IMR-90 (cell line): ENCODE measurements at regions not wholly inside any gene's neighbourhood (a gene's known extent, or its start where the extent isn't known, plus 50 kb on each side); places are given as distances from the start of the nearest gene placed in this dataset.

Experiments
- ATAC-seq: fragments of 200-7000 bp; cut with Tn5 transposase; 2 replicates; pipeline ENCODE4 v1.9.1; 2020; ENCODE audit warnings: low read depth, mild to moderate bottlenecking, moderate library complexity
- BruUV-seq: library from RNA; stranded (reverse); fragments of 400-500 nt; replicated peaks from 2 replicates; lab custom pipeline; 2021; lab: Mats Ljungman, UMichigan
- CTCF ChIA-PET: fragments of 300-600 bp; formaldehyde crosslinking; extraction: SDS; loops from one replicate; lab custom pipeline; 2021; ENCODE audit warnings: antibody characterized with exemption; lab: Yijun Ruan, JAX
- POLR2A ChIA-PET: fragments of 300-600 bp; sonication (Branson Sonifier 250); formaldehyde crosslinking; loops from one replicate; lab custom pipeline; 2022; ENCODE audit warnings: antibody characterized with exemption; ENCODE audit not compliant: unreplicated experiment; lab: Charles Lee
- DNase-seq: peaks from one replicate; pipeline ENCODE4 v3.0.0; 2013
- H2AFZ ChIP-seq: replicated peaks from 2 replicates; pipeline ENCODE3; 2013; ENCODE audit warnings: low read length, mild to moderate bottlenecking; ENCODE audit not compliant: poor library complexity
- H2AK5ac ChIP-seq: 2 replicates; pipeline ENCODE4 v1.6.1; 2013; ENCODE audit warnings: low read depth, low read length, inconsistent platforms
- H2AK9ac ChIP-seq: replicated peaks from 2 replicates; pipeline ENCODE3; 2013; ENCODE audit warnings: mild to moderate bottlenecking, low read depth, low read length, moderate library complexity; ENCODE audit not compliant: poor library complexity
- H2BK120ac ChIP-seq: 2 replicates; pipeline ENCODE4 v1.6.1; 2013; ENCODE audit warnings: low read depth, low read length, inconsistent platforms
- H2BK15ac ChIP-seq: 3 replicates; pipeline ENCODE4 v1.6.1; 2013; ENCODE audit warnings: low read depth, low read length, inconsistent platforms
- H2BK20ac ChIP-seq: 2 replicates; pipeline ENCODE4 v1.6.1; 2013; ENCODE audit warnings: low read depth, mild to moderate bottlenecking, inconsistent platforms, low read length, moderate library complexity
- H2BK5ac ChIP-seq: 2 replicates; pipeline ENCODE4 v1.6.1; 2013; ENCODE audit warnings: mild to moderate bottlenecking, low read depth, low read length, inconsistent platforms; ENCODE audit not compliant: poor library complexity, severe bottlenecking
- H3K14ac ChIP-seq: replicated peaks from 2 replicates; pipeline ENCODE4 v1.6.1; 2013; ENCODE audit warnings: low read depth, low read length, inconsistent platforms
- H3K18ac ChIP-seq: 2 replicates; pipeline ENCODE4 v1.6.1; 2013; ENCODE audit warnings: low read depth, low read length, control low read depth
- H3K23ac ChIP-seq: 2 replicates; pipeline ENCODE4 v1.6.1; 2013; ENCODE audit warnings: low read depth, low read length, inconsistent platforms
- H3K27ac ChIP-seq: 2 replicates; pipeline ENCODE4 v1.5.1; 2013; ENCODE audit warnings: mild to moderate bottlenecking, control low read depth, low read length; ENCODE audit not compliant: insufficient read depth
- H3K27me3 ChIP-seq: 2 replicates; pipeline ENCODE4 v1.6.1; 2013; ENCODE audit warnings: low read length; ENCODE audit not compliant: control insufficient read depth, insufficient read depth
- H3K36me3 ChIP-seq: 2 replicates; pipeline ENCODE4 v1.6.1; 2013; ENCODE audit warnings: low read length, mixed read lengths; ENCODE audit not compliant: control insufficient read depth, insufficient read depth
- H3K4ac ChIP-seq: 2 replicates; pipeline ENCODE4 v1.6.1; 2013; ENCODE audit warnings: low read depth, low read length, inconsistent platforms
- H3K4me1 ChIP-seq: 2 replicates; pipeline ENCODE4 v1.6.1; 2013; ENCODE audit warnings: low read length, mixed read lengths; ENCODE audit not compliant: control insufficient read depth, insufficient read depth
- H3K4me2 ChIP-seq: 2 replicates; pipeline ENCODE4 v1.6.1; 2013; ENCODE audit warnings: low read depth, mild to moderate bottlenecking, control low read depth, low read length, moderate library complexity
- H3K4me3 ChIP-seq: 2 replicates; pipeline ENCODE4 v1.5.1; 2013; ENCODE audit warnings: low read depth, mild to moderate bottlenecking, control low read depth, low read length, moderate library complexity; ENCODE audit not compliant: insufficient read depth
- H3K56ac ChIP-seq: 2 replicates; pipeline ENCODE4 v1.6.1; 2013; ENCODE audit warnings: low read length, inconsistent platforms; ENCODE audit not compliant: insufficient read depth; ENCODE audit errors: extremely low read depth
- H3K79me1 ChIP-seq, 2 experiments: 2 replicates each; pipeline ENCODE4 v1.6.1; 2013; ENCODE audit warnings: low read length in 2 of 2, inconsistent platforms in 1 of 2, low read depth in 1 of 2
- H3K9ac ChIP-seq: 2 replicates; pipeline ENCODE4 v1.6.1; 2013; ENCODE audit warnings: low read depth, low read length, control low read depth
- H3K9me1 ChIP-seq: 2 replicates; pipeline ENCODE4 v1.6.1; 2013; ENCODE audit warnings: low read length, inconsistent platforms; ENCODE audit not compliant: insufficient read depth
- H3K9me3 ChIP-seq: 2 replicates; pipeline ENCODE4 v1.6.1; 2013; ENCODE audit warnings: low read length; ENCODE audit not compliant: control insufficient read depth, insufficient read depth
- H4K20me1 ChIP-seq: 2 replicates; pipeline ENCODE4 v1.6.1; 2013; ENCODE audit warnings: low read length, inconsistent platforms; ENCODE audit not compliant: insufficient read depth
- H4K5ac ChIP-seq: 2 replicates; pipeline ENCODE4 v1.6.1; 2013; ENCODE audit warnings: mild to moderate bottlenecking, low read depth, low read length, control low read depth
- H4K8ac ChIP-seq, 2 experiments: 2 replicates each; pipeline ENCODE4 v1.6.1; 2013; ENCODE audit warnings: low read depth in 2 of 2, low read length in 2 of 2, control low read depth in 1 of 2, inconsistent platforms in 1 of 2
- H4K91ac ChIP-seq: 2 replicates; pipeline ENCODE4 v1.6.1; 2013; ENCODE audit warnings: low read depth, low read length, inconsistent platforms; ENCODE audit not compliant: insufficient read depth
- BHLHE40 ChIP-seq: fragments of 150-350 bp; IDR thresholded peaks from 2 replicates; pipeline ENCODE4 v1.6.1; 2016; ENCODE audit warnings: mild to moderate bottlenecking, low read depth, low read length
- CEBPB ChIP-seq: IDR thresholded peaks from 2 replicates; pipeline ENCODE4 v1.6.1; 2012; ENCODE audit warnings: low read depth, low read length, improper control_type of control experiment
- CHD1 ChIP-seq: IDR thresholded peaks from 2 replicates; pipeline ENCODE4 v1.6.1; 2012; ENCODE audit warnings: low read depth, low read length, improper control_type of control experiment
- FOS ChIP-seq: fragments of 150-350 bp; IDR thresholded peaks from 2 replicates; pipeline ENCODE4 v1.6.1; 2016; ENCODE audit warnings: low read depth, low read length
- MAFK ChIP-seq: IDR thresholded peaks from 2 replicates; pipeline ENCODE4 v1.6.1; 2012; ENCODE audit warnings: low read depth, low read length, improper control_type of control experiment
- MAZ ChIP-seq: IDR thresholded peaks from 2 replicates; pipeline ENCODE4 v1.6.1; 2012; ENCODE audit warnings: low read depth, mild to moderate bottlenecking, low read length, improper control_type of control experiment, moderate library complexity, borderline replicate concordance
- MXI1 ChIP-seq: IDR thresholded peaks from 2 replicates; pipeline ENCODE4 v1.6.1; 2012; ENCODE audit warnings: low read depth, mild to moderate bottlenecking, low read length, moderate library complexity, borderline replicate concordance
- NFE2L2 ChIP-seq: fragments of 150-350 bp; IDR thresholded peaks from 2 replicates; pipeline ENCODE4 v1.6.1; 2016; ENCODE audit warnings: low read depth, mild to moderate bottlenecking, low read length
- POLR2A ChIP-seq: IDR thresholded peaks from 2 replicates; pipeline ENCODE4 v1.6.1; 2012; ENCODE audit warnings: mild to moderate bottlenecking, low read depth, low read length
- RAD21 ChIP-seq: IDR thresholded peaks from 2 replicates; pipeline ENCODE4 v1.6.1; 2012; ENCODE audit warnings: low read length, improper control_type of control experiment
- RCOR1 ChIP-seq: IDR thresholded peaks from 2 replicates; pipeline ENCODE4 v1.6.1; 2012; ENCODE audit warnings: mild to moderate bottlenecking, low read length, improper control_type of control experiment; ENCODE audit not compliant: insufficient replicate concordance
- RFX5 ChIP-seq: IDR thresholded peaks from 2 replicates; pipeline ENCODE4 v1.8.0; 2012; ENCODE audit warnings: low read depth, mild to moderate bottlenecking, low read length, moderate library complexity
- SMC3 ChIP-seq: fragments of 150-350 bp; IDR thresholded peaks from 2 replicates; pipeline ENCODE4 v1.6.1; 2016; ENCODE audit warnings: low read depth, mild to moderate bottlenecking, antibody characterized with exemption, low read length, moderate library complexity
- WGBS, 2 experiments: methylation state at CpG; one replicate each; pipeline versions ENCODE4 v1.1.5 to v1.1.7; 2013; ENCODE audit warnings: missing lambda C conversion rate in 2 of 2; ENCODE audit not compliant: insufficient read length in 1 of 2; ENCODE audit errors: extremely low coverage in 2 of 2; 5-methylcytosine and 5-hydroxymethylcytosine counted together
- dilution Hi-C: fragments of 300-500 bp; cut with HindIII; formaldehyde crosslinking; loops from one replicate; pipeline ENCODE4 v1.14.3; 2018; ENCODE audit warnings: low sequenced_read_pairs; ENCODE audit not compliant: unreplicated experiment
- in situ Hi-C: fragments of 300-500 bp; cut with MboI; formaldehyde crosslinking; loops from 3 replicates; pipeline ENCODE4 v1.14.3; 2019; ENCODE audit warnings: low sequenced_read_pairs, inconsistent platforms, mixed read lengths
- intact Hi-C: fragments of 100-400 bp; cut with micrococcal nuclease; formaldehyde crosslinking; loops from 2 replicates; pipeline ENCODE4 v1.10.0; 2022
- TF ChIP-seq, protein P1 (sequence below): fragments of 150-350 bp; IDR thresholded peaks from 2 replicates; pipeline ENCODE4 v1.6.1; 2016; ENCODE audit warnings: low read depth, mild to moderate bottlenecking, low read length, moderate library complexity, borderline replicate concordance
- TF ChIP-seq, protein P2 (sequence below): conservative IDR thresholded peaks from 2 replicates; pipeline ENCODE4 v1.5.1; 2012; ENCODE audit warnings: mild to moderate bottlenecking, low read depth, low read length, improper control_type of control experiment
- TF ChIP-seq, protein P3 (sequence below): fragments of 150-350 bp; IDR thresholded peaks from 2 replicates; pipeline ENCODE4 v1.6.1; 2017; ENCODE audit warnings: mild to moderate bottlenecking, antibody characterized with exemption, low read length, low read depth

DNA sequence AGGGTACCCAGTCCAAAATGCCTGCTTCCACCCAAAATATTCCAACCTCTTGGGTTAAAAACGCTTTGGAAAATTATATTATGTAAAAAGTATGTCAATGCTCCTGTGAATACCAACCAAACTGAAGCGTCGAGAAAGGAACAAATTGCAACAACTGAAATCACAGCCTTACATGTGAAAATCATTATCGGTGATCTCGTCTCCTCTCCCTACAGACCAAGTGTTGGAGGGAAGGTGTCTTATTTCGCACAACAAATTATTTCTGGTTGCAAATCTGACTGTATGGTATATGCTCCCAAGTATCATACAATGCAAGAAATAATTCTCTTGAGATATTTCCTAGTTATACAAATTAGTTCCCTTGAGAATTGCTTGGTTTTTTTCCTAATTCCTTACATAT lies 89.3 kb upstream of the CDYL2 start:
- Histone ChIP-seq H3K4me2 (no peak overlapping the region), H4K91ac (no peak overlapping the region), H2BK120ac (no peak overlapping the region), H2AK9ac (no peak overlapping the region), H3K36me3 (no peaks in the 10 kb centered on the region), H3K9me1 (no peaks in the 10 kb centered on the region), H2BK15ac (no peak overlapping the region), H3K27ac (no peak overlapping the region), H3K4ac (no peak overlapping the region), H4K20me1 (no peaks in the 10 kb centered on the region), H2AK5ac (no peak overlapping the region), H3K9ac (no peak overlapping the region), H3K56ac (no peak overlapping the region), H3K9me3 (no peaks in the 10 kb centered on the region), H4K8ac (no peak overlapping the region), H2BK20ac (no peak overlapping the region), H3K4me3 (no peak overlapping the region), H2BK5ac (no peak overlapping the region), H3K27me3 (no peaks in the 10 kb centered on the region), H4K5ac (no peak overlapping the region), H3K23ac (no peak overlapping the region), H2AFZ (no peak overlapping the region), H3K18ac (no peak overlapping the region), H3K14ac (no peak overlapping the region), H3K79me1 (no peaks in the 10 kb centered on the region), H3K4me1 (no peaks in the 10 kb centered on the region)
- TF ChIP-seq, protein P1, sequence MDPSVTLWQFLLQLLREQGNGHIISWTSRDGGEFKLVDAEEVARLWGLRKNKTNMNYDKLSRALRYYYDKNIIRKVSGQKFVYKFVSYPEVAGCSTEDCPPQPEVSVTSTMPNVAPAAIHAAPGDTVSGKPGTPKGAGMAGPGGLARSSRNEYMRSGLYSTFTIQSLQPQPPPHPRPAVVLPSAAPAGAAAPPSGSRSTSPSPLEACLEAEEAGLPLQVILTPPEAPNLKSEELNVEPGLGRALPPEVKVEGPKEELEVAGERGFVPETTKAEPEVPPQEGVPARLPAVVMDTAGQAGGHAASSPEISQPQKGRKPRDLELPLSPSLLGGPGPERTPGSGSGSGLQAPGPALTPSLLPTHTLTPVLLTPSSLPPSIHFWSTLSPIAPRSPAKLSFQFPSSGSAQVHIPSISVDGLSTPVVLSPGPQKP, result no peak
- TF ChIP-seq FOS, result no peak
- TF ChIP-seq, protein P2, sequence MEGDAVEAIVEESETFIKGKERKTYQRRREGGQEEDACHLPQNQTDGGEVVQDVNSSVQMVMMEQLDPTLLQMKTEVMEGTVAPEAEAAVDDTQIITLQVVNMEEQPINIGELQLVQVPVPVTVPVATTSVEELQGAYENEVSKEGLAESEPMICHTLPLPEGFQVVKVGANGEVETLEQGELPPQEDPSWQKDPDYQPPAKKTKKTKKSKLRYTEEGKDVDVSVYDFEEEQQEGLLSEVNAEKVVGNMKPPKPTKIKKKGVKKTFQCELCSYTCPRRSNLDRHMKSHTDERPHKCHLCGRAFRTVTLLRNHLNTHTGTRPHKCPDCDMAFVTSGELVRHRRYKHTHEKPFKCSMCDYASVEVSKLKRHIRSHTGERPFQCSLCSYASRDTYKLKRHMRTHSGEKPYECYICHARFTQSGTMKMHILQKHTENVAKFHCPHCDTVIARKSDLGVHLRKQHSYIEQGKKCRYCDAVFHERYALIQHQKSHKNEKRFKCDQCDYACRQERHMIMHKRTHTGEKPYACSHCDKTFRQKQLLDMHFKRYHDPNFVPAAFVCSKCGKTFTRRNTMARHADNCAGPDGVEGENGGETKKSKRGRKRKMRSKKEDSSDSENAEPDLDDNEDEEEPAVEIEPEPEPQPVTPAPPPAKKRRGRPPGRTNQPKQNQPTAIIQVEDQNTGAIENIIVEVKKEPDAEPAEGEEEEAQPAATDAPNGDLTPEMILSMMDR, result no peak
- no peak for TF ChIP-seq POLR2A
- TF ChIP-seq RCOR1, result no peak
- no peak for TF ChIP-seq RFX5
- TF ChIP-seq BHLHE40, result no peak
- no peak for TF ChIP-seq MXI1
- TF ChIP-seq, protein P3, sequence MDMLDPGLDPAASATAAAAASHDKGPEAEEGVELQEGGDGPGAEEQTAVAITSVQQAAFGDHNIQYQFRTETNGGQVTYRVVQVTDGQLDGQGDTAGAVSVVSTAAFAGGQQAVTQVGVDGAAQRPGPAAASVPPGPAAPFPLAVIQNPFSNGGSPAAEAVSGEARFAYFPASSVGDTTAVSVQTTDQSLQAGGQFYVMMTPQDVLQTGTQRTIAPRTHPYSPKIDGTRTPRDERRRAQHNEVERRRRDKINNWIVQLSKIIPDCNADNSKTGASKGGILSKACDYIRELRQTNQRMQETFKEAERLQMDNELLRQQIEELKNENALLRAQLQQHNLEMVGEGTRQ, result no peak
- no peak for TF ChIP-seq RAD21
- no peak for TF ChIP-seq MAZ
- no peak for TF ChIP-seq CEBPB
- TF ChIP-seq NFE2L2, result no peak
- TF ChIP-seq MAFK, result no peak
- no peak for TF ChIP-seq SMC3
- no peak for TF ChIP-seq CHD1
- in situ Hi-C loops (no loop called here), dilution Hi-C loops (no loop called here), intact Hi-C loops (no loop called here)
- DNase-seq (no peak), ATAC-seq (no peak)
- no CpG with 5 or more reads among the region's 6 CpGs for WGBS, 2 experiments
- POLR2A ChIA-PET, result no interaction called here
- BruUV-seq, result no TSS peak
- CTCF ChIA-PET, result no interaction called here
